Right lung (tissue), 2 donors: ENCODE measurements at regions not wholly inside any gene's neighbourhood (a gene's known extent, or its start where the extent isn't known, plus 50 kb on each side); places are given as distances from the start of the nearest gene placed in this dataset.

Source experiments
- DNase-seq, 2 donors: peaks; one replicate each; pipeline ENCODE4 v3.0.0-alpha.2; 2013

DNA sequence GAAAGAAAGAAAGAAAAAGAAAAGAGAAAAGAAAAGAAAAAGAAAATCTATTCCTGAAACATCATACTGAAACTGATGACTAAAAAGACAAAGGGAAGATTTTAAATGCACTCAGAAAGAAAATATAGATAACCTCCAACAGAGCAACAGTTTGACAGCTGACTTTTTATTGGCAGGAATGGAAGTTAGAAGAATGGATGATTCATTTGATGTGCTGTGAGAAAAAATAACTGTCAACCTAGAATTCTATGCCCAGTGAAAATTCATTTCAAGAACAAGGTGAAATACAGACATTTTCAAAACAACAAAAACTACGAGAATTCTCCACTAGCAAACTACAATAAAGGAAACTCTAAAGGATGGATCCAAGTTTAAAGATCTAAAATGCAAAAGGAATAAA is 50.5 kb upstream of the HSPA12A start:
- no peak for DNase-seq

DNA sequence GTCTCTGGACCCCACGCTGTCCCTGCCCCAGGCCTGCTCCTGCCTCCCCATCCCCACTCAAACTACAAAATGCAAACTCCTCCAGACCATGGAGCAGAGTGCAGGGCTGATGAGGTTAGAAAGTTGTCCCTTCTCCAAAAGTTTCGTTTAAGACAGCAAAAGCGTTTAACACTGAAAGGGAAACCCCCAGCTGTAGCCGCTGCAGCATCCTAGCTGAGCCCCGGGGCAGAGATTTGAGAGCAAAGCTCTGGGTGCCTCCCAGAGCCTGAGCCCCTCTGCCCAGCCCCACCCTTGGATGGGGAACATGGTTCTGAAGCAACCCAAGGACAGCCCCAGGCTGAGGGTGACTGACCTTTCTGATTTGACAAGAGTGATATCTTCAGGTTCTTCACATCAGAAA is 52.8 kb upstream of the ENO4 start:
- no peak for DNase-seq

DNA sequence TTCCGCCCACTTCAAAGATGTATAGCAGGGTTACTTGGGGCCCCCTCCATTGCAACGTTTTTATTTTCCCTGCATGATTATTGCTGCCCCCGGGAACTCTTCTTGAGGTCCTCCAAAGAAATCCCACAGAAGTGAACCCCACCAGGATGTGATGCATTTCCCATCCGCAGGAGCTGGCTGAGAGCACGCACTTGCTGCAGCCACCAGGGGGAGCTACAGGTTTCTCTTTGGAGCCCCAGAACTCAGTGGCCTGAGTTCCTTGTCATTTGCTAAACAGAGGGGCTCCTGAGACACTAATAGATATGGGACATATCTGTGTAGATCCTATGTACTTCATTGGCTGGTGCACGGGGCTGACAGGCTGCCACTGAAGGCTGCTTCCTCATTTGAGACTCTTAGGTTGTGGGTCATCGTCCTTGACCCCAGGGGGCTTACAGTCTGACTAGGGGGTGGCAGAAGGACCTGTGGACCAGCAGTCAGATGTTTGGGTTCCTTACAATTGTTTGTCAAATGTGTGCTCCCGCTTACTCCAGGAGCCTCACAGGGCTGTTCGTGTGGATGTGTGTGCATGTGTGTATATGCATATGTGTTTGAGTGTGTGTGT is 52.3 kb upstream of the ENO4 start:
- DNase-seq, result peak; percentile 43 to 70

DNA sequence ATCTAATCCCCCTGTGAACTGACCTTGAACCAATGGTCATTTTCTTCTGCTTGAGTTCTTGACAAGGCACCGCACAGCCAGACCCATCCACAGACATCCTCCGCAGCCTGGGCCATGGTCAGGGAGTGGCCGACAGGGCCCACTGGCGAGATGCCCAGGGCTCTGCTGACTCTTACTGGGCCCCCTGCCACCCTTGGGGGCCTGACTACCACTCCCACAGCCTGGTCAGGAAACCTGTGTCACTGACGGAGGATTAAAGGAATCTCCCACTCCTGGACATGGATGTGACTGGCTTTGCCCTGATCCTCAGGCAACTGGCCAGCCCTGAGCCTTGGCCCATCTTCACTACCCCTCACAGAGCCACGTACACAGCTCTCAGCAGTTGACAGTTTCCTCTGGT is 50.4 kb upstream of the ENO4 start:
- DNase-seq, result no peak
